Mammary epithelial cell (primary cell): ENCODE measurements at regions not wholly inside any gene's neighbourhood (a gene's known extent, or its start where the extent isn't known, plus 50 kb on each side); places are given as distances from the start of the nearest gene placed in this dataset.

ENCODE experiments used
- EZH2 ChIP-seq: IDR thresholded peaks from 2 replicates; pipeline ENCODE4 v1.6.1; 2012; ENCODE audit warnings: low read length, inconsistent platforms, borderline replicate concordance
- TF ChIP-seq, protein P1 (sequence below), 2 donors: IDR thresholded peaks in 1 of 2; conservative IDR thresholded peaks in 1 of 2; 2 replicates each; pipeline ENCODE4 v1.5.1; 2011 to 2012; ENCODE audit warnings: inconsistent platforms in 2 of 2, low read length in 2 of 2, mild to moderate bottlenecking in 2 of 2, control low read depth in 1 of 2, low read depth in 1 of 2; ENCODE audit not compliant: insufficient read depth in 1 of 2; ENCODE audit errors: extremely low read depth in 1 of 2

DNA sequence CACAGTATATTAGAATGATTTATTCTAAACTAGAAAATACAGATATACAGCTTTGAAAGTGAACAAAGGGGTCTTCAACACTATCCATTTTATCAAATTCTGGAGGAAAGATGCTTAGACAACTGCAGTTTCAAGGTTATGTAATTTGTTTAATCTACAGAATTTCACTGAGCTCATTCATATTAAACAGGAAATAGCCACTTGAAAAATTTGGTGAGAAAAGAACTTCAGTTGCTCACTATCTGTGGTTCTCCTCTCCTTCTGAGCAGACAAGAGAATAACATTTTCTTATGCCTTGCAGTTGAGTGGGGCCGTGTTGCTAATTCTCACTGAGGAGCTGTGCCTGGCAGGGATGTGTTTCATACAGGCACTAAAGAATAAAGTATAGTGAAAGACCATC lies 1428.2 kb downstream of the CDH12 start:
- TF ChIP-seq, protein P1, sequence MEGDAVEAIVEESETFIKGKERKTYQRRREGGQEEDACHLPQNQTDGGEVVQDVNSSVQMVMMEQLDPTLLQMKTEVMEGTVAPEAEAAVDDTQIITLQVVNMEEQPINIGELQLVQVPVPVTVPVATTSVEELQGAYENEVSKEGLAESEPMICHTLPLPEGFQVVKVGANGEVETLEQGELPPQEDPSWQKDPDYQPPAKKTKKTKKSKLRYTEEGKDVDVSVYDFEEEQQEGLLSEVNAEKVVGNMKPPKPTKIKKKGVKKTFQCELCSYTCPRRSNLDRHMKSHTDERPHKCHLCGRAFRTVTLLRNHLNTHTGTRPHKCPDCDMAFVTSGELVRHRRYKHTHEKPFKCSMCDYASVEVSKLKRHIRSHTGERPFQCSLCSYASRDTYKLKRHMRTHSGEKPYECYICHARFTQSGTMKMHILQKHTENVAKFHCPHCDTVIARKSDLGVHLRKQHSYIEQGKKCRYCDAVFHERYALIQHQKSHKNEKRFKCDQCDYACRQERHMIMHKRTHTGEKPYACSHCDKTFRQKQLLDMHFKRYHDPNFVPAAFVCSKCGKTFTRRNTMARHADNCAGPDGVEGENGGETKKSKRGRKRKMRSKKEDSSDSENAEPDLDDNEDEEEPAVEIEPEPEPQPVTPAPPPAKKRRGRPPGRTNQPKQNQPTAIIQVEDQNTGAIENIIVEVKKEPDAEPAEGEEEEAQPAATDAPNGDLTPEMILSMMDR (conservative IDR thresholded peaks at IDR 0.05 in 1 of 2, IDR thresholded peaks at IDR 0.05 in 1 of 2; ENCODE audit: extremely low read depth in 1 of 2, insufficient read depth in 1 of 2, low read depth in 1 of 2, low read length in 2 of 2), result no peak
- no peak for TF ChIP-seq EZH2
